PC-9 (cell line): ENCODE measurements at regions not wholly inside any gene's neighbourhood (a gene's known extent, or its start where the extent isn't known, plus 50 kb on each side); places are given as distances from the start of the nearest gene placed in this dataset.

Experiments used
- BruUV-seq: library from RNA; stranded (reverse); fragments of 400-500 nt; replicated peaks from 2 replicates; lab custom pipeline; 2021; lab: Mats Ljungman, UMichigan
- CTCF ChIA-PET: fragments of 300-600 bp; sonication (Branson Sonifier 250); formaldehyde crosslinking; loops from one replicate; lab custom pipeline; 2022; ENCODE audit warnings: antibody characterized with exemption; lab: Charles Lee
- POLR2A ChIA-PET: fragments of 300-600 bp; sonication (Branson Sonifier 250); formaldehyde crosslinking; loops from one replicate; lab custom pipeline; 2022; ENCODE audit warnings: antibody characterized with exemption; ENCODE audit not compliant: unreplicated experiment; lab: Charles Lee
- DNase-seq, 2 experiments: peaks; one replicate each; pipeline versions ENCODE4 v3.0.0 to v3.0.0-alpha.2; 2015 to 2022; ENCODE audit warnings: mixed read lengths in 1 of 2
- H2AFZ ChIP-seq: fragments of 200-600 bp; sonication (generic); 2 replicates; pipeline ENCODE4 v1.8.1; 2017; ENCODE audit warnings: antibody characterized with exemption
- H3F3A ChIP-seq: fragments of 200-600 bp; sonication (generic); 2 replicates; pipeline ENCODE4 v1.8.1; 2017; ENCODE audit warnings: antibody characterized with exemption, mild to moderate bottlenecking, low read depth; ENCODE audit not compliant: insufficient read depth
- H3K27ac ChIP-seq: fragments of 200-600 bp; sonication (generic); 2 replicates; pipeline ENCODE4 v1.6.1; 2016; ENCODE audit warnings: mixed run types
- H3K27me3 ChIP-seq: fragments of 200-600 bp; sonication (generic); 2 replicates; pipeline ENCODE4 v1.6.1; 2016; ENCODE audit warnings: low read depth, mixed run types; ENCODE audit not compliant: insufficient read depth
- H3K36me3 ChIP-seq: fragments of 200-600 bp; sonication (generic); 2 replicates; pipeline ENCODE4 v1.6.1; 2016; ENCODE audit warnings: low read depth, mixed run types
- H3K4me1 ChIP-seq: fragments of 200-600 bp; sonication (generic); replicated peaks from 2 replicates; pipeline ENCODE4 v1.6.1; 2016; ENCODE audit warnings: mixed run types; ENCODE audit not compliant: insufficient read depth
- H3K4me2 ChIP-seq: fragments of 200-600 bp; sonication (generic); 2 replicates; pipeline ENCODE4 v1.6.1; 2017; ENCODE audit warnings: mixed run types
- H3K4me3 ChIP-seq: fragments of 200-600 bp; sonication (generic); 2 replicates; pipeline ENCODE4 v1.6.1; 2016; ENCODE audit warnings: mixed run types
- H3K79me2 ChIP-seq: fragments of 200-600 bp; sonication (generic); 2 replicates; pipeline ENCODE4 v1.6.1; 2017; ENCODE audit warnings: low read depth, mixed run types
- H3K9me2 ChIP-seq: fragments of 200-600 bp; sonication (generic); 2 replicates; pipeline ENCODE4 v1.8.1; 2017; ENCODE audit warnings: mild to moderate bottlenecking; ENCODE audit not compliant: insufficient read depth
- H3K9me3 ChIP-seq: fragments of 200-600 bp; sonication (generic); 2 replicates; pipeline ENCODE4 v1.8.1; 2016; ENCODE audit warnings: low read depth; ENCODE audit not compliant: insufficient read depth
- H4K20me1 ChIP-seq: fragments of 200-600 bp; sonication (generic); 2 replicates; pipeline ENCODE4 v1.8.1; 2017; ENCODE audit not compliant: insufficient read depth
- CTCF ChIP-seq: fragments of 200-600 bp; sonication (generic); conservative IDR thresholded peaks from 2 replicates; pipeline ENCODE4 v1.6.1; 2017; ENCODE audit warnings: mixed run types, antibody characterized with exemption, mild to moderate bottlenecking, moderate library complexity
- EZH2 ChIP-seq: fragments of 200-600 bp; sonication (generic); IDR thresholded peaks from 2 replicates; pipeline ENCODE4 v1.8.0; 2017; ENCODE audit warnings: antibody characterized with exemption, low read depth
- intact Hi-C: fragments of 100-400 bp; cut with micrococcal nuclease; formaldehyde crosslinking; loops from one replicate; pipeline ENCODE4 v1.10.0; 2022; ENCODE audit not compliant: unreplicated experiment

GRCh38 chr2:160752475-160753330 lies 259.1 kb upstream of the RBMS1 start:
- Histone ChIP-seq H3K36me3 (no peaks in the 10 kb centered on the region; the same call in 1 of the 2 replicates), H3K4me3 (peak overlapping the region; percentile 43; the same call in 1 of the 2 replicates), H3F3A (peaks cover 21% of the 10 kb centered on the region), H3K79me2 (no peaks in the 10 kb centered on the region), H2AFZ (peak overlapping the region; percentile 69), H4K20me1 (no peaks in the 10 kb centered on the region), H3K27me3 (no peaks in the 10 kb centered on the region), H3K4me1 (peaks cover 56% of the 10 kb centered on the region), H3K9me2 (no peaks in the 10 kb centered on the region), H3K4me2 (peak overlapping the region; percentile 74), H3K9me3 (peaks cover 13% of the 10 kb centered on the region; the same call in 1 of the 2 replicates), H3K27ac (peak overlapping the region; percentile 96)
- ChIA-PET CTCF (no interaction called here), POLR2A (interaction anchor here (0.7 kb wide), 1 partner anchor 49 kb away, joined by 4 read pairs; no protein-coding TSS in a partner anchor)
- BruUV-seq, result no TSS peak
- intact Hi-C loops, result loop anchor here (2.0 to 5.0 kb wide), 2 partner anchors 85 to 104 kb away; no protein-coding TSS in a partner anchor
- DNase-seq, result peak; percentile 44 to 83
- no peak for TF ChIP-seq EZH2
- TF ChIP-seq CTCF, result no peak

DNA sequence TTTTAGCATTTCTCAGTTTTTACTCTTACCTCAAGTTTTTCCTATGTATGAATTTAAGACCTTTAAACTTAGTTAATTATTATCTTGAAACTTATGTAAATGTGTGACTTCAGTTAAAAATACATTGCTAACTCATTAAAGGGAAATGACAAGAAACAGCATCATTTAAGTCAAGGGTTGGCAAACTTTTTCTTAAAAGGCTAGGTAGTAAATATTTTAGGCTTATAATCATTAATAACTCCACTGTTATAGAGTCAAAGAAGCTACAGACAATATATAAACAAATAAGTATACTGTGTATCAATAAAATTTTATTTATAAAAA lies 259.7 kb upstream of the RBMS1 start:
- no peak for DNase-seq
- peak overlapping the region; percentile 74 for H3K4me2 ChIP-seq
- H3K27ac ChIP-seq, result peak overlapping the region; percentile 96
- no peaks in the 10 kb centered on the region; the same call in 1 of the 2 replicates for H3K36me3 ChIP-seq
- no TSS peak for BruUV-seq
- POLR2A ChIA-PET, result no interaction called here
- H3K9me2 ChIP-seq, result no peaks in the 10 kb centered on the region
- H3F3A ChIP-seq, result peaks cover 21% of the 10 kb centered on the region
- H3K4me1 ChIP-seq, result peaks cover 50% of the 10 kb centered on the region
- H3K9me3 ChIP-seq, result peaks cover 13% of the 10 kb centered on the region; the same call in 1 of the 2 replicates
- TF ChIP-seq EZH2 (no peak), CTCF (no peak)
- H2AFZ ChIP-seq, result no peak overlapping the region
- no peaks in the 10 kb centered on the region for H3K79me2 ChIP-seq
- H3K27me3 ChIP-seq, result no peaks in the 10 kb centered on the region
- H3K4me3 ChIP-seq, result peak overlapping the region; percentile 43
- intact Hi-C loops, result loop anchor here (2.0 to 5.0 kb wide), 2 partner anchors 86 to 104 kb away; no protein-coding TSS in a partner anchor
- CTCF ChIA-PET, result no interaction called here
- H4K20me1 ChIP-seq, result no peaks in the 10 kb centered on the region

DNA sequence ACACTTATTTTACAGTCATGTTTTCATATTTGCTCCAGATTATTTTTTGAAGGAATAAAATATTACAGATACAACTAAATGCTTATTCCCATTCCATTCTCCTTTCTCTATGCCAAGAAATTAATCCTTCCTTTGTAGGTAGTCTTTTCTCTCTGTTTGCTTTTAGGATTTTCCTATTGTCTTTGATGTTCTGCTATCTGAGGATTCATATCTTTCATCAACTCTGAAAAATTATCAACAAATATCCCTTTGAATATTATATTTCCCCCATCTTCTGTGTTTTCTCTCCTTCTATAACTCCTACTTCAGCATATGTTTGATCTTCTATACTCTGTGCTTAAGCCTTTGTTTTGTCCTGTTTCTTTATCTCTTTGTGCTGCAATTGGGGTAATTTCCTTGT lies 260.4 kb upstream of the RBMS1 start:
- Histone ChIP-seq H3F3A (peaks cover 21% of the 10 kb centered on the region), H2AFZ (no peak overlapping the region), H3K9me3 (peaks cover 13% of the 10 kb centered on the region; the same call in 1 of the 2 replicates), H3K79me2 (no peaks in the 10 kb centered on the region), H3K4me1 (peaks cover 43% of the 10 kb centered on the region), H4K20me1 (no peaks in the 10 kb centered on the region), H3K4me2 (peak overlapping the region; percentile 74; the same call in 1 of the 2 replicates), H3K4me3 (no peak overlapping the region), H3K27me3 (no peaks in the 10 kb centered on the region), H3K27ac (peak overlapping the region; percentile 96), H3K9me2 (no peaks in the 10 kb centered on the region), H3K36me3 (no peaks in the 10 kb centered on the region; the same call in 1 of the 2 replicates)
- DNase-seq, result no peak
- ChIA-PET POLR2A (no interaction called here), CTCF (interaction anchor here (0.6 kb wide), 1 partner anchor 216 kb away, joined by 7 read pairs; no protein-coding TSS in a partner anchor)
- intact Hi-C loops, result loop anchor here (2.0 to 5.0 kb wide), 2 partner anchors 87 to 105 kb away; no protein-coding TSS in a partner anchor
- no TSS peak for BruUV-seq
- no peak for TF ChIP-seq EZH2
- TF ChIP-seq CTCF, result no peak
